ENCODE measurements at regions not wholly inside any gene's neighbourhood (a gene's known extent, or its start where the extent isn't known, plus 50 kb on each side); places are given as distances from the start of the nearest gene placed in this dataset.
A peak's percentile ranks its signal among the peaks of the same experiment; 100 is the strongest.

- DNase-seq = no peak
Measured at GRCh38 chr21:45592208-45592619, 50.0 kb upstream of the SLC19A1 start.

GRCh38 chr21:45592626-45593134, 50.4 kb upstream of the SLC19A1 start:
- DNase-seq = no peak

GRCh38 chr21:45593162-45594022, 50.1 kb upstream of the PCBP3 start:
- peak; percentile 46 for DNase-seq
